Glutamatergic neuron (in vitro differentiated cells): ENCODE measurements at regions not wholly inside any gene's neighbourhood (a gene's known extent, or its start where the extent isn't known, plus 50 kb on each side); places are given as distances from the start of the nearest gene placed in this dataset.

ENCODE experiments used
- DNase-seq: peaks from one replicate; pipeline ENCODE4 v3.0.0; 2022
- H3K27ac Mint-ChIP-seq: one replicate; pipeline ENCODE4 v1.8.0; 2020; ENCODE audit warnings: mild to moderate bottlenecking, mixed read lengths, inconsistent platforms; ENCODE audit not compliant: unreplicated experiment
- H3K27me3 Mint-ChIP-seq: one replicate; pipeline ENCODE4 v1.8.0; 2020; ENCODE audit warnings: mild to moderate bottlenecking, moderate library complexity, mixed read lengths, inconsistent platforms; ENCODE audit not compliant: unreplicated experiment
- H3K36me3 Mint-ChIP-seq: one replicate; pipeline ENCODE4 v1.8.0; 2020; ENCODE audit warnings: mild to moderate bottlenecking, mixed read lengths, inconsistent platforms; ENCODE audit not compliant: unreplicated experiment
- H3K4me1 Mint-ChIP-seq: one replicate; pipeline ENCODE4 v1.8.0; 2020; ENCODE audit warnings: mild to moderate bottlenecking, low read depth, mixed read lengths, inconsistent platforms; ENCODE audit not compliant: unreplicated experiment
- H3K4me3 Mint-ChIP-seq: one replicate; pipeline ENCODE4 v1.8.0; 2020; ENCODE audit warnings: mild to moderate bottlenecking, mixed read lengths, inconsistent platforms; ENCODE audit not compliant: unreplicated experiment
- H3K9me3 Mint-ChIP-seq: one replicate; pipeline ENCODE4 v1.8.0; 2020; ENCODE audit warnings: mild to moderate bottlenecking, moderate library complexity, mixed read lengths, inconsistent platforms; ENCODE audit not compliant: unreplicated experiment
- TF ChIP-seq, protein P1 (sequence below): fragments of 200-600 bp; sonication (generic); IDR thresholded peaks from one replicate; pipeline ENCODE4 v1.5.0; 2021; ENCODE audit not compliant: partially characterized antibody, unreplicated experiment

DNA sequence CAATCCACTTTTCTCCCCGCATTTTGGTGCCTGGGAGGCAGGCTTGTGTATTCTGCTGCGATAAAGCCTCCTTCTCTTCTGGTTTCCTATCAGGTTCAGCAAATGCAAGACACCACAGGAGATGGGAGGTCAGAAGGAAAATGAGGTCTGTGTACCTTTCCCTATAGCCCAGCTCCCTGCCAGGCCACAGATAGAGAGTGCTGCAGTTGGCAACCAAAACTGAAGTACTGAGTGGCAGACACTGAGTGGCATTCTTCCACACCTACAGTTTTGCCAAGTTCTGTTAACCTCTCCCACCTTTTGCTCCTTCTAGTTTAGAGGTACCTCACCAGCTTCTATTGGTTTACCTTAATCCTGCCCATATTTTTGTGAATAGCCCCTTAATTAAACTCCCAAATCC is 948.4 kb downstream of the SORCS1 start:
- H3K36me3 Mint-ChIP-seq, result no peaks in the 10 kb centered on the region
- TF ChIP-seq, protein P1, sequence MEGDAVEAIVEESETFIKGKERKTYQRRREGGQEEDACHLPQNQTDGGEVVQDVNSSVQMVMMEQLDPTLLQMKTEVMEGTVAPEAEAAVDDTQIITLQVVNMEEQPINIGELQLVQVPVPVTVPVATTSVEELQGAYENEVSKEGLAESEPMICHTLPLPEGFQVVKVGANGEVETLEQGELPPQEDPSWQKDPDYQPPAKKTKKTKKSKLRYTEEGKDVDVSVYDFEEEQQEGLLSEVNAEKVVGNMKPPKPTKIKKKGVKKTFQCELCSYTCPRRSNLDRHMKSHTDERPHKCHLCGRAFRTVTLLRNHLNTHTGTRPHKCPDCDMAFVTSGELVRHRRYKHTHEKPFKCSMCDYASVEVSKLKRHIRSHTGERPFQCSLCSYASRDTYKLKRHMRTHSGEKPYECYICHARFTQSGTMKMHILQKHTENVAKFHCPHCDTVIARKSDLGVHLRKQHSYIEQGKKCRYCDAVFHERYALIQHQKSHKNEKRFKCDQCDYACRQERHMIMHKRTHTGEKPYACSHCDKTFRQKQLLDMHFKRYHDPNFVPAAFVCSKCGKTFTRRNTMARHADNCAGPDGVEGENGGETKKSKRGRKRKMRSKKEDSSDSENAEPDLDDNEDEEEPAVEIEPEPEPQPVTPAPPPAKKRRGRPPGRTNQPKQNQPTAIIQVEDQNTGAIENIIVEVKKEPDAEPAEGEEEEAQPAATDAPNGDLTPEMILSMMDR, result no peak
- no peak for DNase-seq
- H3K27me3 Mint-ChIP-seq, result no peaks in the 10 kb centered on the region
- no peak overlapping the region for H3K27ac Mint-ChIP-seq
- no peaks in the 10 kb centered on the region for H3K4me1 Mint-ChIP-seq
- H3K4me3 Mint-ChIP-seq, result no peak overlapping the region
- no peaks in the 10 kb centered on the region for H3K9me3 Mint-ChIP-seq

DNA sequence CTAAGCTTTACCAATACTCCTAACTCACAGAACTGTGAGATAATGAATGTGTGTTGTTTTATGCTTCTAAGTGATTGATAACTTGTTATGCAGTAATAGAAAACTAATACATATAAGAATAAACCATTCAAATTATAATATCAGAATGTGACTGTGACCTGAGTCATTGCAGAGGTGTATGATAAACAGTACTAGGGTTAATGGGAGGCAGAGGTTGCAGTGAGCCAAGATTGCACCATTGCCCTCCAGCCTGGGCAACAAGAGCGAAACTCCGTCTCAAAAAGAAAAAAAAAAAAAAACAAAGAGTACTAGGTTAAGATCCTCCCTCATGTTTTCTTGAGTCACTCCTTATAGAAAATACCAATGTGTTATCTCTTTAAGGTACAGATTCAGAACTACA is 950.3 kb downstream of the SORCS1 start:
- no peaks in the 10 kb centered on the region for H3K9me3 Mint-ChIP-seq
- DNase-seq, result no peak
- H3K36me3 Mint-ChIP-seq, result no peaks in the 10 kb centered on the region
- H3K4me1 Mint-ChIP-seq, result no peaks in the 10 kb centered on the region
- no peaks in the 10 kb centered on the region for H3K27me3 Mint-ChIP-seq
- H3K27ac Mint-ChIP-seq, result no peak overlapping the region
- TF ChIP-seq, protein P1, result no peak
- no peak overlapping the region for H3K4me3 Mint-ChIP-seq

DNA sequence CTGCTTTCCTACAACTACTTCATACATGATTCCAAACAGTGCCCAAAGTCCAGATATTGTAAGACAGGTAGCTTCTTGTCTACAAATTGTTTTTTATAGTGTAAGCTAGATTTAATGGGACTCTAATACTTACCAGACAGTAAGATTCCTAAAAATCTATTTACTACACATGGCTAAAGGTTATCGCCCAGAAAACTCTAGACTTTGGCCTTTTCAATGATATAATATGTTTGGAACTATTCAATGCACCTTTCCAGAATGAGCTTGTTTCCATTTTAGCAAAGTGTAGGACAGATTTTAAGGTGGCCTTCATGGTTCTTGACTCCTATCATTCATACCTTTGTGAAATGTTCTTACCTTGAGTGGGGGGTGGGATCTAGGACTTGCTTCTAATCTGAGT is 951.0 kb downstream of the SORCS1 start:
- no peaks in the 10 kb centered on the region for H3K27me3 Mint-ChIP-seq
- no peaks in the 10 kb centered on the region for H3K36me3 Mint-ChIP-seq
- TF ChIP-seq, protein P1, result no peak
- H3K4me3 Mint-ChIP-seq, result no peak overlapping the region
- H3K4me1 Mint-ChIP-seq, result no peaks in the 10 kb centered on the region
- H3K9me3 Mint-ChIP-seq, result no peaks in the 10 kb centered on the region
- no peak overlapping the region for H3K27ac Mint-ChIP-seq
- no peak for DNase-seq

DNA sequence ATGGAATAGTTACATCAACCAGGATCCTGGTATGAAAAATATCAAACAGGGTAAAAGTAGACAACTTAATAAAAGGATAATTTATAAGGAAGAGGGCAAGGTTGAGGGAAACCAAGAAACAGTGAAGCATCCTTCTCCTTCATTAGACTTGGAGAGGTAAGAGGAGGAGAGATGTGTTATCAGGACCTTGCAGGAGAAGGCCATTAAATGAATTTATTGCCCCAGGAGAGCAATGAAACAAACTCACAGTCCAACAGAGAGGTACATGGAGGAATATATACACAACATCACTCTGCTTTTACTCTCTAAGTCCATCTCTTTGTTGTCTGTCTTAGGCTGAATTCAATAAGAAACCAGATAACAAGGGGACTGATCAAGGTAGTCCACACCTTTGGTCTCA is 966.2 kb downstream of the SORCS1 start:
- Mint-ChIP-seq H3K4me3 (no peak overlapping the region), H3K27me3 (no peaks in the 10 kb centered on the region), H3K36me3 (no peaks in the 10 kb centered on the region)

DNA sequence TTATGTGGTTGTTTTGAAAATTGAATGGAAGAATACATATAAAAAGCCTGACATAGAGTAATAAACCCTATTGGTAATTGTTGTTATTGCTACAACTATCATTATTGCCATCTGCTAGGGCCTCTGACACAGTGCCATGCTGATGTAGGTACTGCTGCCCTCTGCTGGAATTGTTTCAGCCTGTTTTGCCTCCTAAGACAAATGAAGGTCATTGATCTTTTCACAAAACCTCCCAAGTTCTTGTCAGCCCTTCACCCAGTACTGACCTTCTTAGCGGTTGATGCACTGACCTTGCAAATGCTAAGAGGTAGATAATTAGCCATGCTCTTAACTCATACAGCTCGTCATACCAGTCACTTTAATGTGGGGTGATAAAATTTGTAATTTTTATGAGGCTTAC is 975.2 kb downstream of the SORCS1 start:
- Mint-ChIP-seq H3K9me3 (no peaks in the 10 kb centered on the region), H3K4me1 (peaks cover 10% of the 10 kb centered on the region), H3K27me3 (no peaks in the 10 kb centered on the region), H3K27ac (no peak overlapping the region), H3K4me3 (no peak overlapping the region), H3K36me3 (no peaks in the 10 kb centered on the region)
- TF ChIP-seq, protein P1, result peak; percentile 69
- DNase-seq, result peak; percentile 49

More for the DNA sequence above, 966.2 kb downstream of the SORCS1 start:
- DNase-seq, result no peak
- H3K27ac Mint-ChIP-seq, result no peak overlapping the region
- TF ChIP-seq, protein P1, result no peak
- no peaks in the 10 kb centered on the region for H3K4me1 Mint-ChIP-seq
- H3K9me3 Mint-ChIP-seq, result no peaks in the 10 kb centered on the region
